A204.1 (cell line): ENCODE measurements at regions not wholly inside any gene's neighbourhood (a gene's known extent, or its start where the extent isn't known, plus 50 kb on each side); places are given as distances from the start of the nearest gene placed in this dataset.
"Not testable (repeated sequence)": the region's sequence is repeated elsewhere in the genome, so short reads cannot be mapped to it uniquely, and the experiment has no call there.

Experiments used
- FAIRE-seq: peaks from 2 replicates; lab custom pipeline; 2012; peaks lifted over from hg19 to GRCh38; lab: Jason Lieb, UNC

GRCh38 chr4:27973056-27973455 lies 1112.4 kb downstream of the STIM2 start:
- no peak for FAIRE-seq

- no peak for FAIRE-seq
Measured at GRCh38 chr4:27973700-27974099, 1113.1 kb downstream of the STIM2 start.

GRCh38 chr4:27974339-27974738 lies 1113.7 kb downstream of the STIM2 start:
- no peak for FAIRE-seq

DNA sequence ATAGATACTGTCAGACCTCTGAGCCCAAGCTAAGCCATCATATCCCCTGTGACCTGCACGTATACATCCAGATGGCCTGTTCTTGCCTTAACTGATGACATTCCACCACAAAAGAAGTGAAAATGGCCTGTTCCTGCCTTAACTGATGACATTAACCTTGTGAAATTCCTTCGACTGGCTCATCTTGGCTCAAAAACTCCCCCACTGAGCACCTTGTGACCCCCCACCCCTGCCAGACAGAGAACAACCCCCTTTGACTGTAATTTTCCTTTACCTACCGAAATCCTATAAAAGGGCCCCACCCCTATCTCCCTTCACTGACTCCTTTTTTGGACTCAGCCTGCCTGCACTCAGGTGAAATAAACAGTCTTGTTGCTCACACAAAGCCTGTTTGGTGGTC lies 1114.2 kb downstream of the STIM2 start:
- FAIRE-seq, result not testable (repeated sequence)

DNA sequence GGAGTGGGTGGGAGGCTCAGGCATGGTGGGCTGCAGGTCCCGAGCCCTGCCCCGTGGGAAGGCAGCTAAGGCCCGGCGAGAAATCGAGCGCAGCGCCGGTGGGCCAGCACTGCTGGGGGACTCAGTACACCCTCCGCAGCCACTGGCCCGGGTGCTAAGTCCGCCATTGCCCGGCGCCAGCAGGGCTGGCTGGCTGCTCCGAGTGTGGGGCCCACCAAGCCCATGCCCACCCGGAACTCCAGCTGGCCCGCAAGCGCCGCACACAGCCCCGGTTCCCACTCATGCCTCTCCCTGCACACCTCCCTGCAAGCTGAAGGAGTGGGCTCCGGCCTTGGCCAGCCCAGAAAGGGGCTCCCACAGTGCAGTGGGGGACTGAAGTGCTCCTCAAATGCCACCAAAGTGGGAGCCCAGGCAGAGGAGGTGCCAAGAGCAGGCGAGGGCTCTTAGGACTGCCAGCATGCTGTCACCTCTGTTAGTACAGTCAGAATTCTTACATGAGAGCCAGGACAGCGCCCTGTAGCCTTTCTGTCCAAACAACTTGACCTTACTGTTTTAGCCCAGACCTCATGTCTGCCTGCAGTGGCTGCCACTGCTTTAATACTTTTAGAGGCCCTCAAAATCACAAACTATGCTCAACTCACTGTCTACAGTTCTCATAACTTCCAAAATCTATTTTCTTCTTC lies 1117.9 kb downstream of the STIM2 start:
- not testable (repeated sequence) for FAIRE-seq

DNA sequence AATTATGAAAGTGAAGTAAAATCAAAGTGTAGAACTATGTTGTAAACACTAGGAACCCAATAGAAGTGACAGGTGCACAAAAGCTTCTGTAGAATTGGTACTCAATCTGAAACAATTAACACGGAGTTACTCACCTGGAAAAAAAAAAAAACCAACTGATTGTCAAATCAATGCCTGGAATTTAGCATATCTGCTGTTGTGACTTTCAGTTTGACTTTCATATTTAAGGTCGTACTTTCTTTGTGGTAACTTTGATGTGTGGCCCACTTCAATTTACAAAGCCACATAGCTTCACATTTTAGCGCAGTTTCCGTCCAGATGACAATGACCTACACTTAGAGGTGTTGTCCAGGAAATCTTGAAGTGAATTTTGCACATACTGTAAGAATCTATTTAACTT lies 1124.9 kb downstream of the STIM2 start:
- no peak for FAIRE-seq

DNA sequence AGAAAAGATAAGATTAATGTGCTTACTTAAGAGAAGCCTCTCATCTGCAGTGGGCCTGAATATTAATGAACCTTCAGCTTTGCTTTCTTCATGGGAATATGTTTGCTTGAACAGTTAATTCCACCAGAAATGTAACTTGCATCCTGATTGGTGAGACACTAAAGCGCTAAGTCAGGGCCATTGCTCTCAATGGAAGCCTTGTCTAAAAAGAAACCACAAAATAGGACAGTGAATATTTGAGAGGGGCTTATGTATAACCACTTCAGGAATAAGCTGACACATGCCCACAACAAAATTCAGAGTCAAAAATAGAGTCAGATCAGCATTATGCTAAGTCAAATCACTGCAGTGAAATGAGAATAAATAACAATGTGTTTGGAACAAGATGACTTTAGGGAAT lies 1125.8 kb downstream of the STIM2 start:
- FAIRE-seq, result no peak

DNA sequence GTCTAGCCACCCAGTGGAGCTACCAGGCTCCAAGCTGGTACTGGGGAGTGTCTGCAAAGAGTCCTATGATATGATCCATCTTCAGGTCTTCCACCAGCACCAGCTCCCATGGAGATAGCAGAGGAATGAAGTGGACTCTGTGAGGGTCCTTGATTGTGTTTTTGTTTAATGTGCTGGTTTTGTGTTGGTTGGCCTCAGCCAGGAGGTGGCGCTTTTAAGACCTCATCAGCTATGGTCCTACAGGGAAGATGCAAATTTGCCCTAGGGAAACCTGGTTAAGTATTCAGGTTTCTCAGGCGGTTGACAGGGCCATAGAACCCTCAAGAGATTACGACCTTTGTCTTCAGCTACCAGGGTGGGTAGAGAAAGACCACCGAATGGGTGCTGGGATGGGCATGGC lies 1141.1 kb downstream of the STIM2 start:
- no peak for FAIRE-seq

DNA sequence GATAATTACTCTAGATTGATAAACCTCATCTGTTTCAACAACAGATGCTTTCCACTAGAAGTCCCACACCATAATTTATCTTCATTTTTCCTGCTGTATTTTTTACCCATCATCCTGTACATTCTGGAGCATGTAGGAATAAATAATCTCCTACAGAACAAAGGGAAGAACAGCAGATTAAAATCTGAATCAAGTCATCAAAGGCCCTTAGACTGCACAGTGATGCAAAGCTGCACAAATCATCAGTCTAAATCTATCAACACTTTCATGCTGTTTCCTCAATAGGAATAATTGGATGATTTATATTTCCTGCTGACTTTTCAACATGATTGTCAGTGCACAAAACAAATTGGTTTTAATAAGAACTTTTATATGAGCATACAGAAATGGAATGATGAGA lies 1143.9 kb downstream of the STIM2 start:
- no peak for FAIRE-seq

- no peak for FAIRE-seq
Measured at GRCh38 chr4:28006021-28006420, 1145.4 kb downstream of the STIM2 start.

DNA sequence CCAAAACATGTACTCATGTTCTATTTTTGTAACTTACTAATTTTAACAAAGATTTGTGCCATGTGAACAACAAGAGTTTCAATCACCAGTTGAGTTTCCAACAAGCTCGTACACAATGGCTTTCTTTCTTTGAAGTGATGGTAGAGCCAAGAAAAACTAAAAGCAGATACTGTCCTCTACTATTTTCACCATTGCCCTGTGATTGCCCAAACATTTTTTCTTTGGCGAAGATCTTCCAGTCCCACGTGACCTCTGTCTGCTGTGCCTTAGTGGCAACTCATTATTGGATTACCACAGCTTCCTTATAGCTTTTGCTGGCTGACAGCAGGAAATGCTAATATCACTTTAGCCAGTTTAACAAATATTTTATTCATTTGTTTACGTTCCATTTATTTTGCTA lies 1147.1 kb downstream of the STIM2 start:
- FAIRE-seq, result no peak

- no peak for FAIRE-seq
Measured at GRCh38 chr4:28009541-28009940, 1148.9 kb downstream of the STIM2 start.

- FAIRE-seq, result no peak
Measured at GRCh38 chr4:28010577-28011240, 1150.1 kb downstream of the STIM2 start.

DNA sequence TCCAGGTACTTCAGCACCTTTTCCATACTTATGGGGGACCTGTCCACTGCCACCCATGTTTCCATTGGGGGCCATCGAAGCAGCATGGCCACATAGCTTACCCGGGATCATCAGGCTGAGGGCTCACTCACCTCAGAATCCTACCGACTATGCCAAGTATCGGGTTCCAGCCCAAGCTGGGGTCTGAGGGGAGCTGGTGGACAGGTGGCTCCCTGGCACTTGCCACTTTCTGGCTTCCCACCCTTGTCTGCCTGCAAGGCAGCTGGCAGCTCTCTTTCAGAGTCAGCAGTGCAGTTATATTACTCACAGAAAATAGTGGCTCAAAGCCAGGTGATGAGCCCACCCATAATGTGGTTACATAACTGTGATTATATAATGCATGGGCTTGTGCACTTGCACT lies 1153.8 kb downstream of the STIM2 start:
- FAIRE-seq, result no peak

- FAIRE-seq, result no peak
Measured at GRCh38 chr4:28015996-28016395, 1155.4 kb downstream of the STIM2 start.

GRCh38 chr4:28038253-28038652 lies 1177.6 kb downstream of the STIM2 start:
- FAIRE-seq, result not testable (repeated sequence)

DNA sequence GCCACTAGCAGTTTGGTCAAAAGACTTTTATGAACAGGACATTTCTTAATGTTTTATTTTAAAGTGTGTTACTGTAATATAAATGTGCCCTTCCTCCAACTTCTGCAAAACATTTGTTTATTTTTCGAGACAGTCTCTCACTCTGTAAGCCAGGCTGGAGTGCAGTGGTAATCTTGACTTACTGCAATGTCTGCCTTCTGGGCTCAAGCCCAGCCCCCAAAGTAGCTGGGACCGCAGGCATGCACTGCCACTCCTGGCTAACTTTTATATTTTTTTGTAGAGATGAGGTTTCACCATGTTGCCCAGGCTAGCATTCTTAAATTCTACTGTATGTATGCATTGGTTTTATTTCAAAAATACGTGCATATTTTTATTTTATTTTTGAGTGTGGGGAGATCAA lies 1201.9 kb downstream of the STIM2 start:
- no peak for FAIRE-seq

DNA sequence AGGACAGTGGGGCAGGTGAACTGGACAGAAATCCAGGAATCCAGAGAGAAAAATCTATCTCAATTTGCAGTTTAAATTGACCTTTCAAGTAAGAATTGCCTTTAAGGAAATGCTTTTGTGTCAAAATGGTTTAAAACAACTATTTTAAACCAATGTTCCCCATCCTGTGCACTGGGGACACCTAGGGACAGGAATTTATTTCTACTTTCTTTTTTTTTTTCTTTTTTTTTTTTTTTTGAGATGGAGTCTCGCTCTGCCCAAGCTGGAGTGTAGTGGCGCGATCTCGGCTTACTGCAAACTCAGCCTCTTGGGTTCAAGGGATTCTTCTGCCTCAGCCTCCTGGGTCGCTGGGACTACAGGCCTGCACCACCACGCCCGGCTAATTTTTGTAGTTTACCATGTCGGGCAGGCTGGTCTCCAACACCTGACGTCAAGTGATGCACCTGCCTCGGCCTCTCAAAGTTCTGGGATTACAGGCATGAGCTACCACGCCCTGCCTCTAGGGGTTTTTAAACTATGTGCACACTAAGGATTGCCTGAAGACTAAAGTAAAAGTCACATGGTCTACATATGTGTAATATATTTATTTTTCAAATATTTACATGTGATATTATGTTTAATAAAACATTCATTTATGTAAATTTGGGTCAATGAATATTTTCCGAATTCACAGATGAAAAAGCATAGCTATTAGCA lies 1213.4 kb downstream of the STIM2 start:
- FAIRE-seq, result no peak

- no peak for FAIRE-seq
Measured at GRCh38 chr4:28075401-28075956, 1214.8 kb downstream of the STIM2 start.

DNA sequence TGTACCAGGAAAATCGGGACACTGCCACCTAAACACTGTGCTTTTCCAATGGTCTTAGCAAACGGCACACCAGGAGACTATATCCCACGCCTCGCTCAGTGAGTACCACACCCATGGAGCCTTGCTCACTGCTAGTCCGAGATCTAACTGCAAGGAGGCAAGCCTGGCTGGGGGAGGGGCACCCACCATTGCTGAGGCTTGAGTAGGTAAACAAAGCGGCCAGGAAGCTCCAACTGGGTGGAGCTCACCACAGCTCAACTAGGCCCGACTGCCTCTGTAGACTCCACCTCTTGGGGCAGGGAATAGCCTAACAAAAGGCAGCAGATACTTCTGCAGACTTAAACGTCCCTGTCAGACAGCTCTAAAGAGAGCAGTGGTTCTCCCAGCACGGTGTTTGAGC lies 1216.6 kb downstream of the STIM2 start:
- not testable (repeated sequence) for FAIRE-seq

GRCh38 chr4:28082686-28083390 lies 1222.2 kb downstream of the STIM2 start:
- FAIRE-seq, result no peak

- no peak for FAIRE-seq
Measured at GRCh38 chr4:28092610-28093009, 1232.0 kb downstream of the STIM2 start.

DNA sequence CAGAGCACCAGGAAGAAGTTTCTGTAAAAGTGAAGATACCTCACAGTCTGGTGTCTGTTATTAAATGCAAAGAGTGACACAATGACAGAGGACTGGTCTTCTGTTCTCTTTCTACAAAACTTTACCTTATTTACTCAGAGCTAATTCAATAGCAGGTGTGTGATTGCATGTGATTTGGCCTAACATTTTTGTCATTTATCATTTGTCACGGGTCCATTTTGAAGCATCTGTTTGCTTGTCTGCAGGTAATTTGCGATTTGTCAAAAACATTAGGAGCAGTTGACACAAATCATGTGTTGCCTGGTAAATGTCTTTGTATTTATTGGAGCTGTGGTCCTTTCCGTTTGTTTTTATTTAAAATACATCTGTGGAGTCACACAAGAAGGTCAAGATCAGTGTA lies 1232.4 kb downstream of the STIM2 start:
- no peak for FAIRE-seq
